ENCODE measurements at regions not wholly inside any gene's neighbourhood (a gene's known extent, or its start where the extent isn't known, plus 50 kb on each side); places are given as distances from the start of the nearest gene placed in this dataset.

DNA sequence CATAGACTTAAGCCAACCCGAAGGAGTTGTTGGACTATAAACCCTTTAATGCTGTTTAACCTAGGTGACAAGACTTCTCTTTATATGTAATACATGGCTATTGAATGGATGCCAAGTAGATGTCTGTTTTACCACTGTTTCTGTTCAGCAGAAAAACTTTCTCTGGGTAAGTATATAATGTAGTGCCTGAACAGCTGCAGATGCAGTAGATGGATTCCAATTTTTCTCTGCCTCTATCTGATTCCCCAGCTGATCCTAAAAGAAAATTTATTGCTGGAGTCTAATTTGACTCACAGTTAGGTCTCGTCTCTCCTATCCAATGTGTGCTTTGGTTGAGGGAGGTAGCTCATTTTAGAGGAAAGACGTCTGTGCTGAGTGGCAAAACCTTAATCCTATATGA is 256.5 kb upstream of the CBLB start:
- TF ChIP-seq SP1 (IDR thresholded peaks at IDR 0.05): no peak
- TF ChIP-seq TAF1 (conservative IDR thresholded peaks at IDR 0.05): no peak
- TF ChIP-seq HNF4A (conservative IDR thresholded peaks at IDR 0.05): no peak
- no peak for TF ChIP-seq FOXA1 (IDR thresholded peaks at IDR 0.05)
- no peak for TF ChIP-seq RAD21 (IDR thresholded peaks at IDR 0.05)
- no peak for TF ChIP-seq FOXA2 (IDR thresholded peaks at IDR 0.05)
- TF ChIP-seq, protein P1, sequence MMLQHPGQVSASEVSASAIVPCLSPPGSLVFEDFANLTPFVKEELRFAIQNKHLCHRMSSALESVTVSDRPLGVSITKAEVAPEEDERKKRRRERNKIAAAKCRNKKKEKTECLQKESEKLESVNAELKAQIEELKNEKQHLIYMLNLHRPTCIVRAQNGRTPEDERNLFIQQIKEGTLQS (IDR thresholded peaks at IDR 0.05): no peak
- Histone ChIP-seq H3K9ac (ENCODE audit: low read depth in 1 of 2, low read length in 2 of 2) (no peak overlapping the region), H3K27me3 (ENCODE audit: control insufficient read depth in 4 of 4, insufficient read depth in 4 of 4, low read length in 3 of 4) (peaks cover 0 to 3% (median 0%) of the 10 kb centered on the region in 4 donors), H3K4me1 (ENCODE audit: control insufficient read depth in 4 of 4, insufficient read depth in 4 of 4, low read length in 3 of 4) (no peaks in the 10 kb centered on the region), H3K9me3 (ENCODE audit: control insufficient read depth in 4 of 4, low read length in 3 of 4) (no peaks in the 10 kb centered on the region), H3K36me3 (ENCODE audit: control insufficient read depth in 4 of 4, insufficient read depth in 3 of 4, low read depth in 1 of 4, low read length in 3 of 4) (no peaks in the 10 kb centered on the region), H3K4me3 (ENCODE audit: low read depth in 1 of 3, low read length in 3 of 3) (no peak overlapping the region), H3K27ac (ENCODE audit: low read depth in 1 of 2, low read length in 2 of 2) (no peak overlapping the region)
- WGBS: 79% methylated on average over 3 of the region's 3 CpGs
- DNase-seq (ENCODE audit: low spot score): no peak

DNA sequence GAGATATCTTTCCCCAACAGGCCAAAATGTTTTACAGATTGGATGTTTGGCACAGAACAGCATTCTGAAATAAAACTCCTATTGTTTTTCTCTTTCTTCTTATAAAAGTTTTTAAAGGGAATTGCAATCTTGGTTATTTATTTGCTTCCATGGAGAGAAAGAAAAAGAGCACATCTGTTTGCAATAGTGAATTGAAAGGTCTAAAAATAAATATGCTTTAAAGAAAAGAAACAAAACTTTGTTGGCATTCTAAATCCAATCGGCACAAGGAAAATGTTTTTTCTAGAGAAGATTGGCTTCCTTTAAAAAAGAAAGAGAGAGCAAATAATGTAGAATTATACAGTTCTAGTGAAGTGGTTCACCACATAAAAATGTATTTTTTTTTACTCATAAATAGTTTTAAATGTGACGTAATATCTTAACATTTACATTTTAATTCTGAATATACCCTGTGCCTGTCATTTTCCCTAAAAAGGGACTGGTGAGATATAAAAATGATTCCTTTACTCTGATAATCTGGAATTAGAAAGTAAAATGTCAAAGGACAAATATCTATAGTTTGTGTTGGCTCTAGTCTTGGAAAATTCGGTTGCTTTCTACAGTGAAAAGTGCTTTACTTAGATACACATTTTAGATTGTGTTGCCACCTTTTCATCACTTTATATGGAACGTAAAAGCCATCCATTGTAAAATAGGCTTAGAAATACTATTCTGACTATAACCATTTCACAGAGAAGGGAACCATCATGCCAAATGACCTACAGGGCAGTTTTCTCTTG is 257.4 kb upstream of the CBLB start:
- TF ChIP-seq, protein P2, sequence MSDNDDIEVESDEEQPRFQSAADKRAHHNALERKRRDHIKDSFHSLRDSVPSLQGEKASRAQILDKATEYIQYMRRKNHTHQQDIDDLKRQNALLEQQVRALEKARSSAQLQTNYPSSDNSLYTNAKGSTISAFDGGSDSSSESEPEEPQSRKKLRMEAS (IDR thresholded peaks at IDR 0.05): no peak
- TF ChIP-seq, protein P1 (IDR thresholded peaks at IDR 0.05): no peak
- TF ChIP-seq HNF4A (conservative IDR thresholded peaks at IDR 0.05): no peak
- no peak for TF ChIP-seq FOXA2 (IDR thresholded peaks at IDR 0.05)
- no peak for TF ChIP-seq HNF4G (IDR thresholded peaks at IDR 0.05)
- TF ChIP-seq, protein P3, sequence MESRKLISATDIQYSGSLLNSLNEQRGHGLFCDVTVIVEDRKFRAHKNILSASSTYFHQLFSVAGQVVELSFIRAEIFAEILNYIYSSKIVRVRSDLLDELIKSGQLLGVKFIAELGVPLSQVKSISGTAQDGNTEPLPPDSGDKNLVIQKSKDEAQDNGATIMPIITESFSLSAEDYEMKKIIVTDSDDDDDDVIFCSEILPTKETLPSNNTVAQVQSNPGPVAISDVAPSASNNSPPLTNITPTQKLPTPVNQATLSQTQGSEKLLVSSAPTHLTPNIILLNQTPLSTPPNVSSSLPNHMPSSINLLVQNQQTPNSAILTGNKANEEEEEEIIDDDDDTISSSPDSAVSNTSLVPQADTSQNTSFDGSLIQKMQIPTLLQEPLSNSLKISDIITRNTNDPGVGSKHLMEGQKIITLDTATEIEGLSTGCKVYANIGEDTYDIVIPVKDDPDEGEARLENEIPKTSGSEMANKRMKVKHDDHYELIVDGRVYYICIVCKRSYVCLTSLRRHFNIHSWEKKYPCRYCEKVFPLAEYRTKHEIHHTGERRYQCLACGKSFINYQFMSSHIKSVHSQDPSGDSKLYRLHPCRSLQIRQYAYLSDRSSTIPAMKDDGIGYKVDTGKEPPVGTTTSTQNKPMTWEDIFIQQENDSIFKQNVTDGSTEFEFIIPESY (IDR thresholded peaks at IDR 0.05): no peak
- TF ChIP-seq GABPA (IDR thresholded peaks at IDR 0.05 in 1 of 2, conservative IDR thresholded peaks at IDR 0.05 in 1 of 2): no peak
- no peak for TF ChIP-seq NR2F2 (IDR thresholded peaks at IDR 0.05)
- no peak for TF ChIP-seq EGR1 (IDR thresholded peaks at IDR 0.05; ENCODE audit: low read depth in 2 of 2)
- TF ChIP-seq, protein P4, sequence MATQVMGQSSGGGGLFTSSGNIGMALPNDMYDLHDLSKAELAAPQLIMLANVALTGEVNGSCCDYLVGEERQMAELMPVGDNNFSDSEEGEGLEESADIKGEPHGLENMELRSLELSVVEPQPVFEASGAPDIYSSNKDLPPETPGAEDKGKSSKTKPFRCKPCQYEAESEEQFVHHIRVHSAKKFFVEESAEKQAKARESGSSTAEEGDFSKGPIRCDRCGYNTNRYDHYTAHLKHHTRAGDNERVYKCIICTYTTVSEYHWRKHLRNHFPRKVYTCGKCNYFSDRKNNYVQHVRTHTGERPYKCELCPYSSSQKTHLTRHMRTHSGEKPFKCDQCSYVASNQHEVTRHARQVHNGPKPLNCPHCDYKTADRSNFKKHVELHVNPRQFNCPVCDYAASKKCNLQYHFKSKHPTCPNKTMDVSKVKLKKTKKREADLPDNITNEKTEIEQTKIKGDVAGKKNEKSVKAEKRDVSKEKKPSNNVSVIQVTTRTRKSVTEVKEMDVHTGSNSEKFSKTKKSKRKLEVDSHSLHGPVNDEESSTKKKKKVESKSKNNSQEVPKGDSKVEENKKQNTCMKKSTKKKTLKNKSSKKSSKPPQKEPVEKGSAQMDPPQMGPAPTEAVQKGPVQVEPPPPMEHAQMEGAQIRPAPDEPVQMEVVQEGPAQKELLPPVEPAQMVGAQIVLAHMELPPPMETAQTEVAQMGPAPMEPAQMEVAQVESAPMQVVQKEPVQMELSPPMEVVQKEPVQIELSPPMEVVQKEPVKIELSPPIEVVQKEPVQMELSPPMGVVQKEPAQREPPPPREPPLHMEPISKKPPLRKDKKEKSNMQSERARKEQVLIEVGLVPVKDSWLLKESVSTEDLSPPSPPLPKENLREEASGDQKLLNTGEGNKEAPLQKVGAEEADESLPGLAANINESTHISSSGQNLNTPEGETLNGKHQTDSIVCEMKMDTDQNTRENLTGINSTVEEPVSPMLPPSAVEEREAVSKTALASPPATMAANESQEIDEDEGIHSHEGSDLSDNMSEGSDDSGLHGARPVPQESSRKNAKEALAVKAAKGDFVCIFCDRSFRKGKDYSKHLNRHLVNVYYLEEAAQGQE (IDR thresholded peaks at IDR 0.05): no peak
- TF ChIP-seq YY1 (IDR thresholded peaks at IDR 0.05): no peak
- TF ChIP-seq RAD21 (IDR thresholded peaks at IDR 0.05): no peak
- no peak for TF ChIP-seq TAF1 (conservative IDR thresholded peaks at IDR 0.05)
- TF ChIP-seq FOXA1 (IDR thresholded peaks at IDR 0.05): no peak
- no peak for TF ChIP-seq SP1 (IDR thresholded peaks at IDR 0.05)
- TF ChIP-seq, protein P5, sequence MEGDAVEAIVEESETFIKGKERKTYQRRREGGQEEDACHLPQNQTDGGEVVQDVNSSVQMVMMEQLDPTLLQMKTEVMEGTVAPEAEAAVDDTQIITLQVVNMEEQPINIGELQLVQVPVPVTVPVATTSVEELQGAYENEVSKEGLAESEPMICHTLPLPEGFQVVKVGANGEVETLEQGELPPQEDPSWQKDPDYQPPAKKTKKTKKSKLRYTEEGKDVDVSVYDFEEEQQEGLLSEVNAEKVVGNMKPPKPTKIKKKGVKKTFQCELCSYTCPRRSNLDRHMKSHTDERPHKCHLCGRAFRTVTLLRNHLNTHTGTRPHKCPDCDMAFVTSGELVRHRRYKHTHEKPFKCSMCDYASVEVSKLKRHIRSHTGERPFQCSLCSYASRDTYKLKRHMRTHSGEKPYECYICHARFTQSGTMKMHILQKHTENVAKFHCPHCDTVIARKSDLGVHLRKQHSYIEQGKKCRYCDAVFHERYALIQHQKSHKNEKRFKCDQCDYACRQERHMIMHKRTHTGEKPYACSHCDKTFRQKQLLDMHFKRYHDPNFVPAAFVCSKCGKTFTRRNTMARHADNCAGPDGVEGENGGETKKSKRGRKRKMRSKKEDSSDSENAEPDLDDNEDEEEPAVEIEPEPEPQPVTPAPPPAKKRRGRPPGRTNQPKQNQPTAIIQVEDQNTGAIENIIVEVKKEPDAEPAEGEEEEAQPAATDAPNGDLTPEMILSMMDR (IDR thresholded peaks at IDR 0.05; ENCODE audit: low read depth, low read length, missing input control): no peak
- TF ChIP-seq JUND (IDR thresholded peaks at IDR 0.05): no peak
- no peak for TF ChIP-seq RXRA (IDR thresholded peaks at IDR 0.05)
- Histone ChIP-seq H3K9me3 (ENCODE audit: control insufficient read depth in 4 of 4, low read length in 3 of 4) (no peaks in the 10 kb centered on the region), H3K9ac (ENCODE audit: low read depth in 1 of 2, low read length in 2 of 2) (no peak overlapping the region), H3K27ac (ENCODE audit: low read depth in 1 of 2, low read length in 2 of 2) (no peak overlapping the region), H3K4me1 (ENCODE audit: control insufficient read depth in 4 of 4, insufficient read depth in 4 of 4, low read length in 3 of 4) (no peaks in the 10 kb centered on the region), H3K27me3 (ENCODE audit: control insufficient read depth in 4 of 4, insufficient read depth in 4 of 4, low read length in 3 of 4) (peaks cover 0 to 3% (median 0%) of the 10 kb centered on the region in 4 donors), H3K36me3 (ENCODE audit: control insufficient read depth in 4 of 4, insufficient read depth in 3 of 4, low read depth in 1 of 4, low read length in 3 of 4) (no peaks in the 10 kb centered on the region), H3K4me3 (ENCODE audit: low read depth in 1 of 3, low read length in 3 of 3) (no peak overlapping the region)
- WGBS: 68% methylated on average over 4 of the region's 4 CpGs
- DNase-seq (ENCODE audit: low spot score): no peak

Data from liver (tissue), 8 donors.